ENCODE measurements at regions not wholly inside any gene's neighbourhood (a gene's known extent, or its start where the extent isn't known, plus 50 kb on each side); places are given as distances from the start of the nearest gene placed in this dataset.

DNA sequence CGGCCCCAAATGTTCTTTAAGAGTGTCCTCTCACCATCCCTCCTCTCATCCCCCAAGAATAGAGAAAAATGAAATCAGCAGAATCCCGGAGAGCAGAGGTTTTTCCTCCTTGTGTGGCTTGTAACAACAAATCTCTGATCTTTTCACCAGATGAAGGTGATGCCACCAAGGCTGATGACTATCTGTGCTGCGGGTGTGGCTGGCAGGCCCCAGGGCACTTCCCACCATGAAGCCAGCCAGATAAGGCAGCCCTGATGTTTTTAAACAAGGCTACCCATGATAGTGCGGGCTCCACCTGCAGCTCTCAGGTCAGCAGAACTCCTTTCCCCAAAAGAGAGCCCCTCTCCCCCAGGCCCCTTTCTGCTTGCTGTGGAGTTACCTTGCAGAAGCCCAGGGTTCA is 58.0 kb upstream of the PARP11 start:
- TF ChIP-seq, protein P1, sequence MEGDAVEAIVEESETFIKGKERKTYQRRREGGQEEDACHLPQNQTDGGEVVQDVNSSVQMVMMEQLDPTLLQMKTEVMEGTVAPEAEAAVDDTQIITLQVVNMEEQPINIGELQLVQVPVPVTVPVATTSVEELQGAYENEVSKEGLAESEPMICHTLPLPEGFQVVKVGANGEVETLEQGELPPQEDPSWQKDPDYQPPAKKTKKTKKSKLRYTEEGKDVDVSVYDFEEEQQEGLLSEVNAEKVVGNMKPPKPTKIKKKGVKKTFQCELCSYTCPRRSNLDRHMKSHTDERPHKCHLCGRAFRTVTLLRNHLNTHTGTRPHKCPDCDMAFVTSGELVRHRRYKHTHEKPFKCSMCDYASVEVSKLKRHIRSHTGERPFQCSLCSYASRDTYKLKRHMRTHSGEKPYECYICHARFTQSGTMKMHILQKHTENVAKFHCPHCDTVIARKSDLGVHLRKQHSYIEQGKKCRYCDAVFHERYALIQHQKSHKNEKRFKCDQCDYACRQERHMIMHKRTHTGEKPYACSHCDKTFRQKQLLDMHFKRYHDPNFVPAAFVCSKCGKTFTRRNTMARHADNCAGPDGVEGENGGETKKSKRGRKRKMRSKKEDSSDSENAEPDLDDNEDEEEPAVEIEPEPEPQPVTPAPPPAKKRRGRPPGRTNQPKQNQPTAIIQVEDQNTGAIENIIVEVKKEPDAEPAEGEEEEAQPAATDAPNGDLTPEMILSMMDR (IDR thresholded peaks at IDR 0.05): no peak
- TF ChIP-seq POLR2A (IDR thresholded peaks at IDR 0.05) (no peak), POLR2AphosphoS5 (IDR thresholded peaks at IDR 0.05) (no peak)

All from breast epithelium (tissue), 3 donors.